NCI-H510A (cell line): ENCODE measurements at regions not wholly inside any gene's neighbourhood (a gene's known extent, or its start where the extent isn't known, plus 50 kb on each side); places are given as distances from the start of the nearest gene placed in this dataset.
"Not testable (repeated sequence)": the region's sequence is repeated elsewhere in the genome, so short reads cannot be mapped to it uniquely, and the experiment has no call there.

Source experiments
- DNase-seq: peaks from one replicate; lab custom pipeline; 2025; lab: John Stamatoyannopoulos, UW

GRCh38 chr4:160347197-160347596 lies 1244.3 kb downstream of the RAPGEF2 start:
- DNase-seq = no peak

DNA sequence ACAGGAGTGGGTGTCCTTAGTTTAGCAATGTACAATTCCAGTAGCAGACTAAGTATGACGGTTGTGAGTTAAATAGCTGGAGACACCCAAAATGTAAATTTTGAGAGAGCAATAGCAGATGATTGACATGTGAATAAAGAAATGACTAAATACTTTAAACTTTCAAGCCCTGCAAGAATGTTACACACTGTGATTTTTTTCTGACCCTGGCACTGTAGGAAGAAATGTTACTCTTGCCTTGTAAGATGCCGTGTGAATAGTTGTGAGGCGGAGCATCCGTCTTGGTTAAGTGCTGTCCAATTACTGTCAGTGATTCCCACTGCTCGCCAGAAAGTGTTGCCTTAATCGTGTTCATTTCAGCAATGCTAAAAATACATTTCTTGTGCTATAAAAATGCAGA lies 1248.1 kb downstream of the RAPGEF2 start:
- DNase-seq = no peak

- no peak for DNase-seq
Measured at GRCh38 chr4:160352637-160353036, 1249.8 kb downstream of the RAPGEF2 start.

DNA sequence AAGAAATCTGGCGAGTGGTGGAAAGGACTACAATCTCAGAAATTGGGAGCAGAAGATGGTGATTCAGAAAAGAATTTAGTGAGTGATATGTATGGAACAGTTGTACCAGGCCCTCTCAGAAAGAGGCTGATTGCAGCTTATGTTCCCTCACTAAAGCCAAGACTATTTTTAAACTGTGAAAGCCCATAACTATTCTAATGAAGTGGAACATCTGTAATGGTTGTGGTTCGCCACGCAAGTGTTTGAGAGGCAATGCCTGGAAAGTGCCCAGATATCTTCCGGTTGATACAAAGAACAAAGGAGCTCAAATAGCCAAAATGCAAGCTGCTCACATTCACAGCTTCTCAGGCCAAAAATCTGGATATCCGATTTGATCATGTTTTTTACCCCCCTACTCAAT lies 1250.7 kb downstream of the RAPGEF2 start:
- no peak for DNase-seq

DNA sequence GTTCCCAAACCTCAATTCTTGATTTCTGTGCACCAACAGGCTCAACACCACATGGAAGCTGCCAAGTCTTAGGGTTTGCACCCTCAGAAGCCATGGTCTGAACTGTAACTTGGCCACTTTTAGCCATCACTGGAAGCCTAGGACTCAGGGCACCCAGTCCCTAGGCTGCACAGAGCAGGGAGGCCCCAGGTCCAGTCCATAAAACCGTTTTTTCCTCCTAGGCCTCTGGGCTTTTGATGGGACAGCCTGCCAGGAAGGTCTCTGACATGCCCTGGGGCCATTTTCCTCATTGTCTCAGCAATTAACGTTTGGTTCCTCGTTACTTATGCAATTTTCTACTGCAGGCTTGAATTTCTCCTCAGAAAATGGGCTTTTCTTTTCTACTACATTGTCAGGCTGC lies 1259.6 kb downstream of the RAPGEF2 start:
- no peak for DNase-seq

GRCh38 chr4:160364217-160364616 lies 1261.3 kb downstream of the RAPGEF2 start:
- no peak for DNase-seq

DNA sequence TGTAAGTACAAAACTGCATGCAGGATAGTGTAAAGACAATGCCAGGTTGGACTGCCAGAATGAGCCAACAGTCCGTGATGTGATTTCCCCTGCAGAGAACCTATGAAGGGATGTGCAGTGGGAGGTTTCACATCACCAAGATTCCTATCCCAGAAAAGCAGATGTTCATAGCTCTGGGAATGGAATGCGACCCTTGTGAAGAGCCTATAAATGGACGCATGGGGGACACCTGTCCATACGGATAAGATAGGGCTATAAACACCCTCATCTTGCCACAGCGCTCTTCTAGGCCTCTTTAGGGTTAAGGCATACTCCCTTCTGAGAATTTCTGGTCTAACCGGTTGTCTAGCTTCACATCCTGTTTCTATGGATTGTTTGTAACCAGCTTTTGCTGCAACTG lies 1261.8 kb downstream of the RAPGEF2 start:
- DNase-seq = peak; percentile 44

- DNase-seq = not testable (repeated sequence)
Measured at GRCh38 chr4:160365383-160365782, 1262.5 kb downstream of the RAPGEF2 start.

DNA sequence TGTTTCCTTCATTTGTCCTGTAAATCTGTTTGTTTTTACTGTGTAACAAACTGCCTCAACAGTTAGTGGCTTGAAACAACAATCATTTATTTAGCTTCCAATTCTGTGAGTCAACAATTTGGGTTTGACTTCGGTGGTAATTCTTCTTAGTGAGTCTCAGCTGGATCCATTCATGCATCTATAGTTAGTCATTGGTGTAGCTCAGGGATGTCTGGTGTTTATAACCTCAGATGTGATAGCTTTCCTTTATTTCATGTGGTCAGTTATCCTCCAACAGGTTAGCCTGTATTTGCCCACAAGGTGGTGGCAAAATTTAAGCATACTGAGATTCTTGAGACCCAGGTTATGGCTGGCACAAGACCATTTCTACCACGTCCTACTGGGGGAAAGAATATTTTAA lies 1267.2 kb downstream of the RAPGEF2 start:
- no peak for DNase-seq

GRCh38 chr4:160371446-160371845 lies 1268.6 kb downstream of the RAPGEF2 start:
- DNase-seq = no peak

DNA sequence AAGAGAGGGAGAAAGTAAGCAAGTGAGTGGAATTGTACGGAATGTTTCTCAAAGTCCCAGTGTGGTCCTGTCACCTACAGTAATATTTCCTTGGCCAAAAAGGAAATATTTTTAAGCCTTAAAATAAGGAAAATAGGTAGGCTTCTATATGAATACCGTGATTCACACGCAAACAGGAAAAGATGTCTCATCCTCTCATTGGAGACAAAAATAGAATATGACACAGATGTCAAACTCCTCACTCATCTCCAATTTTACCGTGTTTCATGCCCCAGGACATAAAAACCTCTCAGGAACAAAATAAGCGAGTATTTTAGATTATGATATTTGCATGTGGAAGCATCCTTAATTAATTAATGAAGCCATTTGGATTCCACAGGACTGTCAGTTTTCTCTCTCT lies 1269.5 kb downstream of the RAPGEF2 start:
- DNase-seq = no peak

DNA sequence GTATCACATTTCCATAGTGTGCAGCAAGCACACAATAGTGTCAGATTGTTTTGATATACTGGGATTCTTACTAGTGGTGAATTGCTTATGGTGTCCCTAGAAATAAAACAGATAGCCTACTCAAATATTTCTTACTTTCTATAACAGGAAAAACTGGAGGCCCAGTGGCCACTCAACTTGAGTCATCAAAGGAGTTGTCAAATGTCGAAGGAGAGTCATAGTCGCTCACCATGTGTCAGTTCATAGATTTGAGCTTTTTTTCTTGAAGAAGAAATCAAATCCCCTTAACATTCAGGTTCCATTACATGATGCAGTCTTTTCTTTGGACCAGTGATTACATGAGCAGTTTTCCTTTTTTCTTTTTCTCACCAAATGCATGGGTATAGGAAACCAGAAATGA lies 1271.0 kb downstream of the RAPGEF2 start:
- DNase-seq = no peak

DNA sequence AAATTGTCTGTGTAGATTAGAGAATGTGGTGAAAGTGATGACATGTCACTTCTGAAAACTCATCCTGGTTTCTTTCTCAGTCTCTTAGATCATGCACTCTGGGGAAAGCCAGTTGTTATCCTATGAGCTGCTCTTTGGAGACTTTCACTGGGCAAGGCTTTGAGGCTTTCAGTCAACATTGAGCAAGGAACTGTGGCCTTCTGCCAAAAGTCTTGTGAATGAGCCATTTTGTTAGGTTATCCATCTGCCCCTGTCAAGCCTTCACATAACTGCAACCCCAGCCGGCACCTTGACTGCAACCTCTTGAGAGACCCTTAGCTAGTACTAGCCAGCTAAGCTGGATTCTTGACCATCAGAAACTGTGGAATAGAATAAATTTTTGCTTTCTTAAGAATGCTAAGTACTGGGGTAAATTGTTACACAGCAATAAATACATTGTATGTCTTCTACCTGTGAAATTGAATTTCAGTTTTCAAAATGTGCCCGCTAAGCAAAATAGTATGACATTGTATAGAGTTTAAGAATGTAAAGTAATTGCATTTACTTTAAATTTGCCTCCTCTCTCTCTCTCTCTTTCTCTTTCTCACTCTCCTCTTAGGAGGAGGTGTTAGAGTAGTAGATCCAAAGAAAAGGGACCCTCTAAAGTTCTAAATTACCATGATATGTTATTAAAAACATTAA lies 1273.0 kb downstream of the RAPGEF2 start:
- no peak for DNase-seq

DNA sequence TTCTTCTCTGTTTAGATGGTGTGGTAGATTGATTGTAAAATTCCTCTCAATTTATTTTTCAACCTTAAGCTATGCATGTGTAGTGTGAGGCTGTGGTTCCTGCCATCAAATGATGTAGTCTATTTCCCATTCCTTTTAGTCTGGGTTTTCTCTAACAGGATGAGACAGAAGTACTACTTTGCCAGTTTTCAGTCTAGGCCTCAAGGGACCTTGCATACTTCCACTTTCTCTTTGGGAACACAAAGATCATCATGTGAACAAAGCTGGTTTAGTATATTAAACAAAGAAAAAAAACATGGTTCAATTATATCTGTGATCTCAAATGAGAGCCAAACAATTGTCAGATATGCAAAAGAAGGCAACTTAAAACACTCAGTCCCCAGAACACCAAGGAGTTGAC lies 1284.0 kb downstream of the RAPGEF2 start:
- DNase-seq = no peak

- DNase-seq = no peak
Measured at GRCh38 chr4:160399826-160400225, 1296.9 kb downstream of the RAPGEF2 start.

DNA sequence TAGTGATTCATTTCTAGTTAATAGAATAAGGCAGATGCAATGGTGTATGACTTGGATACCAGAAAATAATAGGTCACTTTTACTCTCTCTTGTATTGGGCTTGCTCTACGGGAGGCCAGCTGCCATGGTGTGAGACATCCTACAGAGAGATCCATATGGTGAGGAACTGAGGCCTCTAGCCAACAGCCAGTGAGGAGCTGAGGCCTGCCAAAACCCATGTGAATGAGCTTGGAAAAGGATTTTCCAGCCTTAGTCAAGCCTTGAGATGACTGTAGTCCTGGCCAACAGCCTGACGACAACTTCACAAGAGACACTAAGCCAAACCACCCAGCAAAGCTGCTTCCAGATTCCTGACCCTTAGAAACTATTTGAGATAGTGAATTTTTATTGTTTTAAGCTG lies 1300.2 kb downstream of the RAPGEF2 start:
- no peak for DNase-seq

GRCh38 chr4:160406263-160406825 lies 1303.5 kb downstream of the RAPGEF2 start:
- no peak for DNase-seq

DNA sequence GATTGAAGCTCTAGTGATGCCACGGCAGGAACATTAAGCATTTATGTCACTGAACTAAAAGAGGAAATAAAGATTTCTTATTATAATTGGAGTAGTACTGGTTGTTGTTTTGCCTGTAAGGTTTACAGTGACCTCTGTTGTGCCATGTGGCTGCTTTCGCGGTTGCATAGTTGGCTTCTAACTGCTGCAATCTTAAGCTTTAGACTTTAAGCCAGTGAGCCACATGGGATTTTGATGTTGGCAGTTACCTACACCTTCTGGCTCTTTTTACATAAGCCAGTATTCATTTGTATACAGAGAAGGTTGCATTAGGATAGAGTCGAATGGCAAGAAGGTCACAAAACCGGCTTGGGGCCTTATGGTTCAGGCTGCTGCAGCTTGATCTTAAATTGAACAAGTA lies 1311.6 kb downstream of the RAPGEF2 start:
- no peak for DNase-seq

GRCh38 chr4:160423879-160424451 lies 1321.1 kb downstream of the RAPGEF2 start:
- DNase-seq = no peak

DNA sequence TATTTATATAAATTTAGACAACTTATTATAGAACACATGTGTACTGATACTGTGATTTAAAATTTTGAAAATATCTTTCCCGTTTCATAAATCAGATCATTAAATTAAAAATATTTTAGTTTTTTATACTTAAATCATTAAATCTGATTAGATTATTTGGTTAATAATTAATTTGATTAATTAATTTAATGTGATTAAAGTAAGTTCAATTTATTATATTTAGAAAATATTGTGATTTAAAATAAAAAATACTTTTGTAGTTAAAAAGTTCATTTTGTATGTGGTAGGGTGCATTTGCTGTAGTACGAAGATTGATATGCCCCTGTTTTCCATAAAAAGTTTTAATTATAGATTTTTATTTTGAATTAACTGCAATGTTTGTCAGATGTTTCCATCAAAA lies 1323.4 kb downstream of the RAPGEF2 start:
- no peak for DNase-seq

DNA sequence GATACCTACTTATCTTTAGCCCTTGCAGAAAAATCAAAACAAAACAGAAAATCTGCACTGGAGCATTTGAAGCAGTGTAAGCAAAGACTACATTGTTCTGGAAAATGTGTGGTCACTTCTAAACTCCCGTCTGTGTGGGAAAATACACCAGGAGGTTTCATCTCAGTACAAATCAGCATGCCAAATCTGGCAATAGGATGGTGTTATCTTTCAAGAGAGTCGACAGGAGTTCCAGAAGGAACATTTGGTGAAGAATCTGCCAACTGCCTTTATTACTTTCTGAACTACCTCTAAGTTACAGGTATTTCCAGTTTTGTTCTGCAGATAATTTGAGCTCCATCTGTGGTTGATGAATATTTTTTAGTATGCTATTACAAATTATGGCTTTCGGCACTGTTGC lies 1348.0 kb downstream of the RAPGEF2 start:
- DNase-seq = no peak

GRCh38 chr4:160481696-160482690 lies 1379.1 kb downstream of the RAPGEF2 start:
- not testable (repeated sequence) for DNase-seq
